GM18520 (cell line): ENCODE measurements at regions not wholly inside any gene's neighbourhood (a gene's known extent, or its start where the extent isn't known, plus 50 kb on each side); places are given as distances from the start of the nearest gene placed in this dataset.

Experiments used
- ATAC-seq: cut with Tn5 transposase; IDR thresholded peaks from one replicate; pipeline ENCODE4 v1.9.1; 2021; ENCODE audit not compliant: unreplicated experiment

GRCh38 chr6:40724886-40725285 is 137.7 kb upstream of the LRFN2 start:
- no peak for ATAC-seq

GRCh38 chr6:40723967-40724366 is 136.8 kb upstream of the LRFN2 start:
- no peak for ATAC-seq

DNA sequence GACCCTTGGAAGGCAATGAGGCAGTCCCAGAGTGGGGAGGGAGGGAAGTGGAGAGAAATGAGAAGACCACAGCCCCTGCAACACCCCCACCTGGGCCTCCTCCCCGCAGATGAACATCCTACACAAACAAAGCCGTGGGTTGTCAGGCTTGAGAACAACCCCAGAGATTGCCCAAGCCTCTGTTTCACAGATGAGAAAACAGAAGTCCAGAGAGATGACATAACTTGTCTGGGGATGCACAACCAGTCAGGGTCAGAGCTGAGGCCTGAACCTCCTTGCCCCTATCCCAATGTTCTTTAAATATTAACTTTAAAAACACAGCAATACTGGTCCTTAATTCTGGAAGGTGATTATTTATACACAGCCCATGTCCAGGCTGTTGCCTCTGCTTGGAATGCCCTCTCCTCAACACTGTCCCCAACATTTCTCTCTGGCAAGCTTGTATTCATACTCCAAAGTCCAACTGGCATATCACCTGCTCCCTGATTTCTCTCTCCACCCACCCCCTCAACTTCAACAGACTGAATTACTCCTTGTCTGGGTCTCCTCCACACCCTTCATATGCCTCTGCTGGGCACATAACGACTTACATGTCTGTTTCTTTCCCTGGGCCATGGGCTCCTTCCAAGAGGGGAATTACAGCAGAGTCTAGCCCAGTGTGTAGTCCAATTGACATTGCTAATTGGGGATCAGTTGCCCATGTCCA is 135.5 kb upstream of the LRFN2 start:
- ATAC-seq = no peak

DNA sequence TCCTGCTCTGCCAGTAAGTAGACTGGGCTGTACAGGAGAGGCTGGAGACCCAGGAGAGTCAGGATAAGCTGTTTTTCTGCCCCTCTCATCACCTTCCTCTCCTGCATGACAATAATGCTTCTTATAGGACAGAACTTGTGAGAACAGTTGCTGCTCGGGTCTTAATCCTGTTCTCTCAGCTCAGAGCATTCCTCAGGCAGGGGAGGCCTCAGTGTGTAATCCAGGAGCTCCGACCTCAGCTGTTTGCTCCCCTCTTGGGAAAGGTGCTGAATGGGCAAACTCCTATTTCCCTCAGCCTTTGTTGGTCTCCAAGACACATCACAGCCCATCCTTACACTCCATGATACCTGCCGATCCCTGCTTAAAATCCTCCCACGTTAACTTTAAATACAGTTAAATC is 134.9 kb upstream of the LRFN2 start:
- no peak for ATAC-seq

GRCh38 chr6:40721271-40721952 is 134.2 kb upstream of the LRFN2 start:
- no peak for ATAC-seq

GRCh38 chr6:40720375-40720748 is 133.2 kb upstream of the LRFN2 start:
- ATAC-seq = no peak

GRCh38 chr6:40719671-40720374 is 132.7 kb upstream of the LRFN2 start:
- ATAC-seq = no peak

DNA sequence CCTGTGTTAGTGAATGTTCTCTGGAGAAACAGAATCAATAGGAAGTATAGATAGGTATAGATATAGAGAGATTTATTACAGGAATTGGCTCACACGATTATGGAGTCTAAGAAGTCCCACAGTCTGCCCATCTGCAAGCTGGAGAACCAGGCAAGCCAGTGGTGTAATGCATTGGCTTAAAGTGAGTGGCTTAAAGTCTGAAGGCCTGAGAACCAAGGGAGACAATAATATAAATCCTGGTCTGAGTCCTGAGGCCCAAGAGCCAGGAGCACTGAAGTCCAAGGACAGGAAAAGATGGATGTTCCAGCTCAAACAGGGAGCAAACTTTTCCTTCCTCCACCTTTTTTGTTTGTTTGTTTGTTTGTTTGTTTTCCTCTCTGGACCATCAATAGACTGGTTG is 131.2 kb upstream of the LRFN2 start:
- no peak for ATAC-seq

DNA sequence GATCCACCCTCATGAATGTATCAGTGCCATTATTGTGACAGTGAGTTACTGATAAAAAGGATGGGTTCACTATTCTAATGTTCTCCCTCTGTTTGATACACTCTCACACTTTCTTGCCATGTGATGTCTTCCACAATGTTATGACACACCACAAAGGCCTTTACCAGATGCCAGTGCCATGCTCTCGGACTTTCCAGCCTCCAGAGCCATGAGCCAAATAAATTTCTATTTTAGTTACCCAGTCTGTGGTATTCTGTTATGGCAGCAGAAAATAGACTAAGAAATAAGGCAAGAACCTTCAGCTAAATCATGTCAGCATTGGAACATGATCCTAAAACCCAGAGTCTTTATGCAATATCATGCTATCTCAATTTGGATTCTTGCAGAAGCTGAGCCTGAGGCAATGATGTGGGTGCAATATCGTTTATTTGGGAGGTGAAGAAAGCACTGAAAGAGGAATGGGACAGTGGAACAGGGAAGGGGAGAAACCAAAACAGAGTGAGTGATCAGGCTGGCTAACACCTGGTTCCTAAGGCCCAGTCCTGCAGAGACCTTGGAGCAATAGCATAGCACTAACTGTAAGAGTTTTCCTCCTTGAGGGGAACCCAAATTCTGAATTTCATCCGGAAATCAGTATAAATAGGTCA is 130.4 kb upstream of the LRFN2 start:
- no peak for ATAC-seq

- no peak for ATAC-seq
Measured at GRCh38 chr6:40715570-40716403, 128.6 kb upstream of the LRFN2 start.

DNA sequence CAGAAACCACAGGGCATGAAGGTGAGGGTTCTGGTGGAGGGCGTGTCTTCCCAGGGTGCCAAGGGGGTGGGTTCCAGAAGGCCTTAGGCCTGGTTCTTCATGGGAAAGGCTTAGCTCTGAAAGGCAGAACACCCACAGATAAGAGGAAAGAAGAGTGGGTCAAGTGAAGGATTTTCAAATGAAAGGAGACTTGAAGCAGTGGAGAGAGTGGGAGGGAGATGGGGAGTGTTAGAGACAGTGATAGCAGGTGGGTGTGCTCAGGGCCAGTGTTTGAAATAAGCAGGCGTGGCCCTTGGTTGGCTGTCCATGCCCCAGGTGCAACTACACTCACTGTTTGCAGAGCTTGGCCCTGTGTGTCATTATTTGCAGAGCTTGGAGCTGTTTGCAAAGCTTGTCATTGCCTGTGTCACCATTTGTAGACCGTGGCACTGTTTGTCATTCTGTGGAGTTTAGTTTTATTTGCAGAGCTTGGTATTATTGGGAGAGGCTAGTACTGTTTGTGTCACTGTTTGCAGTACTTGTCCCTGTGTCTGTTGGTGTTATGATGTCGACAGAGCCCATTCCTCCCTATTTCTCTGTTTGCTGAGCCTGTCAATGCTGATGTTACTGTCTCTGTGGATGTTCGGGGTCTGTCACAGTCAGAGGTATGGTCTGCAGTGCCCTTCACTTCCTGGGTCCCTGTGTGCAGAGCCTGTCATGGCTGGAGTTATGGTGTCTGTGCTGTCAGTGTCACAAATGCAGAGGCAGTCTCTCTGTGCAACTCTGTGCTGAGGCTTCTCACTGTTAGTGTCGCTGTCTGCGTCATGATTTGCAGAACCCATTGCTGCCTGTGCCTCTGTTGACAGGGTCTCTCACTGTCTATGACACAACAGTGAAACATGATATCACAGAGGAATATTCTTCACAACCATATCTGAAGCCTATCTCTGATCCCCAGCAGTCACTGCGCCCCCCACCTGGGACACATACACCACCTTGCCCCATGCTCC is 127.7 kb upstream of the LRFN2 start:
- ATAC-seq = no peak

- ATAC-seq = no peak
Measured at GRCh38 chr6:40714143-40714542, 127.0 kb upstream of the LRFN2 start.

- no peak for ATAC-seq
Measured at GRCh38 chr6:40713002-40713719, 126.0 kb upstream of the LRFN2 start.

DNA sequence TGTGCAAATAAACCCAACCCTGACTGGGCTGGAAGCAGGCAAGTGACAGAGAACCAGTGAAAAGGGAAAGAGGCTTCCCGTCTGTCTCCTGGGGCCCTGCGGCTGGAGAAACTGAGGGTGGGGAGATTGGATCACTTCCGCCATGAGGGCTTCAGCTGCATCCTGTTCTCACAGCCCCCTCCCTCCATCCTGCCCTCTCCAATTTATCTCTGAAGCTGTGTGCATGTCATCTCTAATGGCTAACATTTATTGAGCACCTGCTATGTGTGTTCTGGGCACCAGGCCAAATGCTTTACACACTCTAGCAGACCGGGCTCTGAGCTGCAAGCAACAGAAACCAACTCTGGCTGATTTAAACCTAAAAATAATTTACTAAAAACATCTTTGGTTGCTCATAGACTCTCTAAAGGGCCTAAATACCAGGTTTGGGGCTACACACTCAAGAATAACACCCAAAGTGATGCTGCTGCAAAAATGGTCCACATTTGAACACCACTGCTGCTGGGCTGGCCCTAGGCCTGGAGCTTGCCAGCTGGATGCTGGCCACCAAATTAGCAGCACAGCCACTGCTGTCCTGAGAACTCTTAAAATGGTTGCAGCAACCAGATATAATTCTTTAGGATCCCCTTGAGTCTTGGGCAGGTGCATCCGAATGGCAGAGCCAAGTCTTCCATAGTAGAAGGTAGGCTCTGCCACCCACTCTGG is 123.6 kb upstream of the LRFN2 start:
- ATAC-seq = no peak

GRCh38 chr6:40708049-40708448 is 120.9 kb upstream of the LRFN2 start:
- ATAC-seq = no peak

- no peak for ATAC-seq
Measured at GRCh38 chr6:40706178-40706577, 119.0 kb upstream of the LRFN2 start.

GRCh38 chr6:40705354-40705753 is 118.2 kb upstream of the LRFN2 start:
- ATAC-seq = no peak

DNA sequence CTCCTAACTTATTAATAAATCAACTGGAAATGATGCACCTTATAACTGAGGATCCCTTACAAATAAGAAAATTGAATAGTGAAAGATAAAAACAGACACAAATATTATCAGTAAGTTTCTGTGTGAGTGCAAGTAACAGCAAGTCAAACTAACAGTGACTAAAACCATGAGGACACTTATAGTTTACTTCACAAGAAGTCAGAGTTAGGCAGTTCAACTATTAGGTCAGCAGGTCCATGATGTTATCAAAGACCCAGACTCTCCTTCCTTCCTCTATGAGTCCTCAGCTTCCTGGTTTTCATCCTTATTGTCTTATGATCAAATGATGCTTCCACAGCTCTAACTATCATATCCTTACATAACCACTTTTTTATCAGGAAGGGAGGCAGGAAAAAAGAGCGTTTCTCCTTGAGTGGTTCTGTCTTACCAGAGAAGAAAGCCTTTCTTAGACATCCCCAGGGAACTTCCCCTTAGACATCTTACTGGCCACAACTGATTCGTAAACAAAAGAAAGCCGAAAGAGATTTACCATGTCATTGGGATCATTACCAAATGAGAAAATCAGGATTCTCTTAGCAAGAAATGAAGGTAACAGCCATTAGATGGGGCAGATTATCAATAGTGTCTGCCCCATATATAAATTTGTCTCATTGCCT is 114.3 kb upstream of the LRFN2 start:
- no peak for ATAC-seq
